Fibroblast of skin of back (primary cell): ENCODE measurements at regions not wholly inside any gene's neighbourhood (a gene's known extent, or its start where the extent isn't known, plus 50 kb on each side); places are given as distances from the start of the nearest gene placed in this dataset.

Experiments used
- DNase-seq: peaks from one replicate; pipeline ENCODE4 v3.0.0-alpha.2; 2013

GRCh38 chr12:113651662-113652061 is 180.0 kb upstream of the LHX5 start:
- no peak for DNase-seq

DNA sequence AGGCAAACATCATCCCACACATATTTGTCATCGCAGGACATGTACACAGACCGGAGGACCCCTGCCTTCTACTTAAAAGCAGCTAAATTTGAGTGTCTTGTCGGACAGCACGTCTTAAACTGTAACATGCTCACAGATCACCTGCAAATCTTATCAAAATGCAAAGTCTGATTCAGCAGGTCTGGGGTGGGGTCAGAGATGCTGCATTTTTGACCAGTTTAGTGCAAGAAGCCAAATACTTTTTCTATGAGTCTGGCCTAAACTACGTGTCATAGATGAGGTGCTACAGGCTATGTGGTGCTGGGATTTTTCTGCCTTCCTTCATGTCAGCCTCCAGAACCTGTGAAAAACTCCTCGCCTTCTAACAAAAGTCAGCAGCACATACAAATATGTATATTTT is 178.8 kb upstream of the LHX5 start:
- DNase-seq: no peak

DNA sequence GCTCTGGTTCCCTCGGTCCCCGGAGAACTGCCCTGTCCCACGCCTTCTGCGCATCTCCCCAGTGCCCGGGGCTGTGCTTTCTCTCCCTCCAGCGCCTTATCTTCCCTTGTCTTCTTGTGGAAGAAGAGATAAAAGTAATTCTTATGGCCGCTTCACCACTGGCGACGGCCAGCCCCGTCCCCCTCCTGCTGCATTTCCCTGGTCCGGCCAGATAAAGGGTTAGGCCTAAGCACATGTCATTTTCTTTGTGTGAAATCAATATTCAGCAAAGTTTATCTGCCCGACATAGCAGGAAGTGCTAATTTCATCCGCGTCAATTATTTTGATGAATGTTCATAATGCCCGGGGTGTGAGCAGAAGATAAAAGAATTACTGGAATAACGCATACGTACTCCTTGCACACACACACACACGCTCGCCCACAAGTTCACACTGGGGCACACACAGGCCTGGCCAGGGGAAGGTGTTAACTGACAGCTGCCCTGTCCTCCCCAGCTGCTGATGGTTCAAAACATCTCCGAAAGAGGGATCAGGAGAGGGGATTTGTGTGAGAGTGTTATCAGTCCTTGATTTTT is 177.7 kb upstream of the LHX5 start:
- DNase-seq: no peak

GRCh38 chr12:113647048-113647447 is 175.4 kb upstream of the LHX5 start:
- DNase-seq: peak; percentile 9

GRCh38 chr12:113645603-113646002 is 173.9 kb upstream of the LHX5 start:
- DNase-seq: no peak

DNA sequence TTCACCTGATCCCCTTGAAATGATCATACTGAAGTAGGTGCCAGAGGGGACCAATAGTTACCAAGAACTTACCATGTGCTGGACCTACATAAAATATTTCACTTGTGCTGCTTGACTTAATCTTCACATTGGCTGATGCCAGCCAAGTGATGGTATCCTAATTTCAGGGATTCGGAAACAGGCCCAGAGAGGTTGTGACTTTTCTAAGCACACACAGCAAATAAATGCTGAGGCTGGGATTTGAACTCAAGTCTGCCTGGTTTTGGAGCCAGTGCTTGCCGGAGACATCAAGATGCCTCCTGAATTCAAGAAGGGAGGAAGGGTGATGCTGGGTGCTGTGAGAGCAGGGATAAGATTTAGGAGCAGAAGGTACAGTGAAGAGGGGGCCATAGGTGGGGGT is 173.5 kb upstream of the LHX5 start:
- DNase-seq: no peak

DNA sequence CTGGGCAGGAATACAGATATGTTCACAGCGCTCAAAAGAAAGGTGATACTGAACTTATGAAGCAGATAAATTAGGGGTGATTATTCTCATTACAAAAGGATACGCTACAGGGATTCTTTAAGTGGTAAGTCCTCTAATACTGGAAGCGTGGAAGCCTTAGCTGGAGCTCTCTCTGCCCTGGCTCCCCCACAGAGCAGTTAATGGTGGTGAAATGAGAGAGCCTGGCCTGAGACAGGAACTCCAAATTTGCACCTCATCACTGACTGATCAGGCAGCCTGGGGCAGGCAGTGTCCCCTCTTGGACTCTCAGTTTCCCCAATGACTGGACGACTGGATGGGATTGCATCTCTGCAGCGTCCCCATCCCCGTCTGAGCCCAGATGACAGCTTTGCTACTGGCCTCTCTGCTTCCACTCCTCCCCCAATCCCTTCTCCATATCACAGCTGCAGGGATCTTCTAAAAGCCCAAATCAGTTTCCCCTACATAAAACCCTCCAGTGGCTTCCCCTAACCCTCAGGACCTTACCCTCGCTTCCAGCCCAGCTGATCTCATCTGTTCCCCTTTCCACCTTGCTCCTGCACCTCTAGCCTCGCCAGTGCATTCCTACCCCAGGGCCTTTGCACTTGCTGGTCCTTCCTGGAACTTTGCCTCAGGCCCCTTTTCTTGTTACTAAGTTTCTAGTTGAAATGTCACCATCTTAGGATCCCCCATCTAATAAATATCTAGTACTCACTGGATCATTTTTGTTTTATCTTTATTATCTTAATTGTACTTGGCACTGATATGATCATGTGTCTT is 171.7 kb upstream of the LHX5 start:
- no peak for DNase-seq

DNA sequence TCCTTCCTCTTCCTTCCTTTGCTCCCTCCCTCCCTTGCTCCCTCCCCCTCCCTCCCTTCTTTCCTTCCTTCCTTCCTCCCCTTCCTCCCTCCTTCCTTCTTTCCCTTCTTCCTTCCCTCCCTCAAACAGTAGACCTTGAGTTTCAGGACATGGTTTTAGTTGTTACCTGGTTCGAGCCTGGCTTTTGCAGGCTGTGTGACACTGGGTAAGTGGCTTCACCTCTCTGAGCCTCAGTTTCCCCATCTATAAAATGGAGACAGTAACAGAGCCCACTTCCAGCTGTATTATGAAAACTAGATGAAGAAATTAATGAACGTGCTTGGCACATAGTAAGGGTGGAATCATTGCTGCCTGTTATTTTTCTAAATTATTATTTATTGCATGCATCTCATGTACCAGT is 171.0 kb upstream of the LHX5 start:
- DNase-seq: no peak

- DNase-seq: no peak
These were observed 170.5 kb upstream of the LHX5 start for GRCh38 chr12:113642216-113642615.

DNA sequence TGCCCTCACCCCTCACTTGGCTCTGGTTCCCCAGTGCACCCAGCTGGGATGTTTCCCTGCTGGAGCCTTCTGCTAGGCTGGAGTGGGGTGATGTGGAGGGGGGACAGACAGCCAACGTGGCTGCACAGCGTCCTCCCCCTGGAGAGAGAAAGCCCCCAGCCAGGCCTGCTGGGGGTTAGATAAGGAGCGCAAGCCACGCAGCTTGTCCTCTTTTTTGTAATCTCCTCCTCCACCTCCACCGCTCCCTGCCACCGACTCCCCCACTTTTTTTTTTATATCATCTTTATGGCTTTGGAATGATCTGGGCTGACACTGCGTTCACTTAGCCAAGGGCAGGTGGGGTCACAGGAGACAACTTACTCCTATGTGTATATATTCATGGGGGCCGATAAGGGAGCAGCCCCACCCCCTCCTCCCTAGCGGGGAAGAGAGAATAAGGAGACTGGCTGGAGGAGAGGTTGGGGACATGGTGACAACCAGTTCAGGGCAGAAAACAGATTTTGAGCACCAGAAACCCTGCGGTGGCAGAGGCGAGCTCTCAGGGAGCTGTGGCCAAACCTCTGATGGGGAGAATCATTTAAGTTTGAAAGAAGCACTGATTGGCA is 169.9 kb upstream of the LHX5 start:
- DNase-seq: no peak

DNA sequence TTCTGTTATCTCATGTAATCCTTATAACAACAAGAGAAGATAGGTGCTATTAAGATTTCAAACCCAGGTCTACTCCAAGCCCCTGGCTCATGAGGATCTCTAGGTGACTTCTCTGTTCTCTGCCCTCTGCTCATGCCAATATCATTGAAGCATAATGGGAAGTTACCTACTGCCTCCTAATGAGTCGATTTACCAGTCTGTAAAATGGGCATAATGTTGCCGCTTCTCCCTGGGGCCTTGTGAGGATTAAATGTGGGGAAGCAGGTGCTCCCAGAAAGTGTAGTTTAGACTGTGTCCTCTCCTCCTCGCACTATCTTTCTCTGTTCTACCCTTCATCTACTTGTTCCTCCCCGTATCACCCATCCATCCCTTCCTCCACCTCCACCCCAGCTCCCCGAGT is 169.2 kb upstream of the LHX5 start:
- DNase-seq: no peak

DNA sequence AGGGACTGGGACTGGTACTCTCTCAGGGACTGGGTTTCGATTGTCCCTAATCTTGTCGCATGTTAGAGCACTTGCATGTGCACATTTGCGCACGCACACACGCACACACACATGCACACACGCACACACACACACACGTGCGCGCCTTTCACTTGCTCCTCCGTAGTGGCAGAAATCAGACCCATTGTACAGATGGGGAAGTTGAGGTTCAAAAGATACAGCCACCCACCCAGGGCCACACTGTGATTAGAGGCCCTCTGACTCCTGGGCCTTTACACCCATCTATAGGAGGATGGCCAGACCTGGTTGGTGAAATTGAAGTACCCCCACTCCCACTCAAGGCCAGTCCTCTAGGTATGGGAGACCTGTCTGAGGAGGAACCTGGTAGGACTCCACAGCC is 167.8 kb upstream of the LHX5 start:
- no peak for DNase-seq

DNA sequence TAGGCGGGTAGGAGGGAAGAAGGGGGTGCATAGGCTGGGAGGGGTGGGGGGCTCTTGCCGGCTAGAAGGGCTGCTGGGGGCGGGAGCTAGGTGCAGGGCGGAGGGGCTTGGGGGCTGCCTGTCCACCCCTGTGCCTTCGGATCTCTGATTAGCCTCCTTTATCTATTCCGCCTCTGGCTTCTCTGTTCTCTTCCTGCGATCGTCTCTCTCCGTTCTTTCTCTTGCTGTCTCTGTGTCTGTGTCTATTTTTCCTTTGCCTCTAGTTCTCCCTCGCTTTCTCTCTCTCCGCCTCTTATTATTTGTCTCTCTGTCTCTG is 166.7 kb upstream of the LHX5 start:
- DNase-seq: no peak

- no peak for DNase-seq
These were observed 163.3 kb upstream of the LHX5 start for GRCh38 chr12:113634982-113635381.

DNA sequence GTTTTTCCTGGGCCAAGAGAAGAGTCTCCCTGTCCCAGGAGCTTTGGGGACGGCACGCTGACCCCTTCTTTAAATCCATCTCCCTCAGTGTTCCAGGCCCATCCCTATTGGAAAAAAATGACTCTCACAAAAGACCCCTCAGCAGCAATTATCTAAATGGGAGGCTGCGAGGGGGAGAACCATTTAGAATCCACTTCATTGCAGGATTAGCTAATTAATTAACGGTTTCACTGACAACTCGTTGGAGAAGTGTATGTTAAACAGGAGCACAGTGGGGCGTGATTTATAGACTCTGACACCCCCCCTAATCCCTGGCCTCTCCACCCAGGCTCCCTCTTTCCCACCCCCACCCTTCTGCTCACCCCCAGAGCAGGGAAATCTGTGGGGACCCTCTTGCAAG is 162.8 kb upstream of the LHX5 start:
- DNase-seq: no peak

DNA sequence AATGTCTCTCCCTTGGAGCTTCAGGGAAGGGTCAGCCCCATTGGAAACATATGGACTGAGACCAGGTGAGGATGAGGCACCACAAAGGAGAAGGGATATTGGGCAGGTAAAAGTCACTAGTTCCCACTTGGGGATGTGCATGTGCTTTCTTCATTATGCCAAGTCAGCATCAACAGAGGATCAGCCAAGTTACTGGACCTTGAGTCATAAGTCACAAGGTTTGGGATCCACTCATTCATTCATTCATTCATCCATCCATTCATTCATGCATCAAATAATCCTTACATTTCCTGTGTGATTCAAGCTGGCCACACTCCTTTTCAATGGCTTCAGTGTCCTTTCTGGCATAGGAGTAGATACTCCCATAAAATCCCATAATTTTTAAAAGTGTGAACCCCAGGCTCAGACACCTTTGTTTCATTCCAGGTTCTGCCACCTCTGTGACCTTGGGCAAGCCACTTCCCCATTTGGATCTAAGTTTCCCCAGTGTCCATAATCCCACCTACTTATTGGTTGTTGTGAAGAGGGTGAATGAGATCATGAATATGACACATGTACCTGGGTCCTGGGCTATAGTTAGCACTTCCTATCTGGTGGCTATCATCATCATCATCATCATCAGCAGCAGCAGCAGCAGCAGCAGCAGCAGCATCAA is 162.1 kb upstream of the LHX5 start:
- no peak for DNase-seq

GRCh38 chr12:113630625-113631024 is 159.0 kb upstream of the LHX5 start:
- no peak for DNase-seq

GRCh38 chr12:113625499-113625898 is 153.8 kb upstream of the LHX5 start:
- DNase-seq: no peak

GRCh38 chr12:113622410-113622809 is 150.7 kb upstream of the LHX5 start:
- DNase-seq: no peak

GRCh38 chr12:113620437-113620976 is 148.8 kb upstream of the LHX5 start:
- DNase-seq: no peak

GRCh38 chr12:113619202-113619601 is 147.5 kb upstream of the LHX5 start:
- DNase-seq: no peak

DNA sequence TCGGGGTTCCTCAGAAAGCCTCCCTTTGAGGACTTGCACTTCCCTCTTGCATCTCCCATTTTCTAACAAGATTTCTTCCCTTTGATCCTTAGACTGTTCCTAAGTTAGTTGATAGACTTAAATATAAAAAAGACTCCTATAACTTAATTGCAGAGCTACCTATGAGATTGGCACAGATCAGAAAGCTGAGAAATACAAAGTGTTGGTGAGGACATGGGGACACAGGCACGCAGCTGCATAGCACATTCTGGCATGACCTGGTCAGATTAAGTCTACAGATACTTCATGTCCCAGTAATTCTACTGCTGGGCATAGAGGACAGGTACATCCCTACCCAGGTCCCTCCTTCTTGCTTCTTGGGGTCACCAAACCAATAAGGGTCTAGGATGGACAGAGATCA is 141.7 kb upstream of the LHX5 start:
- DNase-seq: no peak

DNA sequence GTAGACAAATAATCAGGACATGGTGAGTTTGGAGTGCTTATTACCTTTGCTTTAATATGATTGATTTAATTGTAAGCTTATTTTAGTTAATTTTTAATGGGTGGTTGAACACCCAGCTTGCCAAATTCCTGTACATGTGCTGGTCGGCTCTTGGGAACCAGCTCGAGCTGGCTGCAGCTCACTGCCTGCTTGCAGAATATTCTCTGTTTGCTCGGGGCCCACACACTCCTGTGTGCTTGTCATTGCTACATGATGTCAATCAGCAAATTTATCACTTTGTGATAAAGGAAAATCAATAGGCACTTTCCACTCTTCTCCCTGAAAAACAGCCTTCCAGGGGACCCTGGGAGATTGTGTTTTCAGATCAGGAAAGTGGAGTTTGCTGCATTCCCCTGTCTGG is 141.1 kb upstream of the LHX5 start:
- DNase-seq: no peak
